PC-9 (cell line): ENCODE measurements at regions not wholly inside any gene's neighbourhood (a gene's known extent, or its start where the extent isn't known, plus 50 kb on each side); places are given as distances from the start of the nearest gene placed in this dataset.
A peak's percentile ranks its signal among the peaks of the same experiment; 100 is the strongest.

ENCODE experiments used
- BruUV-seq: library from RNA; stranded (reverse); fragments of 400-500 nt; replicated peaks from 2 replicates; lab custom pipeline; 2021; lab: Mats Ljungman, UMichigan
- CTCF ChIA-PET: fragments of 300-600 bp; sonication (Branson Sonifier 250); formaldehyde crosslinking; loops from one replicate; lab custom pipeline; 2022; ENCODE audit warnings: antibody characterized with exemption; lab: Charles Lee
- POLR2A ChIA-PET: fragments of 300-600 bp; sonication (Branson Sonifier 250); formaldehyde crosslinking; loops from one replicate; lab custom pipeline; 2022; ENCODE audit warnings: antibody characterized with exemption; ENCODE audit not compliant: unreplicated experiment; lab: Charles Lee
- DNase-seq, 2 experiments: peaks; one replicate each; pipeline versions ENCODE4 v3.0.0 to v3.0.0-alpha.2; 2015 to 2022; ENCODE audit warnings: mixed read lengths in 1 of 2
- H2AFZ ChIP-seq: fragments of 200-600 bp; sonication (generic); 2 replicates; pipeline ENCODE4 v1.8.1; 2017; ENCODE audit warnings: antibody characterized with exemption
- H3F3A ChIP-seq: fragments of 200-600 bp; sonication (generic); 2 replicates; pipeline ENCODE4 v1.8.1; 2017; ENCODE audit warnings: antibody characterized with exemption, mild to moderate bottlenecking, low read depth; ENCODE audit not compliant: insufficient read depth
- H3K27ac ChIP-seq: fragments of 200-600 bp; sonication (generic); 2 replicates; pipeline ENCODE4 v1.6.1; 2016; ENCODE audit warnings: mixed run types
- H3K27me3 ChIP-seq: fragments of 200-600 bp; sonication (generic); 2 replicates; pipeline ENCODE4 v1.6.1; 2016; ENCODE audit warnings: low read depth, mixed run types; ENCODE audit not compliant: insufficient read depth
- H3K36me3 ChIP-seq: fragments of 200-600 bp; sonication (generic); 2 replicates; pipeline ENCODE4 v1.6.1; 2016; ENCODE audit warnings: low read depth, mixed run types
- H3K4me1 ChIP-seq: fragments of 200-600 bp; sonication (generic); replicated peaks from 2 replicates; pipeline ENCODE4 v1.6.1; 2016; ENCODE audit warnings: mixed run types; ENCODE audit not compliant: insufficient read depth
- H3K4me2 ChIP-seq: fragments of 200-600 bp; sonication (generic); 2 replicates; pipeline ENCODE4 v1.6.1; 2017; ENCODE audit warnings: mixed run types
- H3K4me3 ChIP-seq: fragments of 200-600 bp; sonication (generic); 2 replicates; pipeline ENCODE4 v1.6.1; 2016; ENCODE audit warnings: mixed run types
- H3K79me2 ChIP-seq: fragments of 200-600 bp; sonication (generic); 2 replicates; pipeline ENCODE4 v1.6.1; 2017; ENCODE audit warnings: low read depth, mixed run types
- H3K9me2 ChIP-seq: fragments of 200-600 bp; sonication (generic); 2 replicates; pipeline ENCODE4 v1.8.1; 2017; ENCODE audit warnings: mild to moderate bottlenecking; ENCODE audit not compliant: insufficient read depth
- H3K9me3 ChIP-seq: fragments of 200-600 bp; sonication (generic); 2 replicates; pipeline ENCODE4 v1.8.1; 2016; ENCODE audit warnings: low read depth; ENCODE audit not compliant: insufficient read depth
- H4K20me1 ChIP-seq: fragments of 200-600 bp; sonication (generic); 2 replicates; pipeline ENCODE4 v1.8.1; 2017; ENCODE audit not compliant: insufficient read depth
- EZH2 ChIP-seq: fragments of 200-600 bp; sonication (generic); IDR thresholded peaks from 2 replicates; pipeline ENCODE4 v1.8.0; 2017; ENCODE audit warnings: antibody characterized with exemption, low read depth
- intact Hi-C: fragments of 100-400 bp; cut with micrococcal nuclease; formaldehyde crosslinking; loops from one replicate; pipeline ENCODE4 v1.10.0; 2022; ENCODE audit not compliant: unreplicated experiment
- TF ChIP-seq, protein P1 (sequence below): fragments of 200-600 bp; sonication (generic); conservative IDR thresholded peaks from 2 replicates; pipeline ENCODE4 v1.6.1; 2017; ENCODE audit warnings: mixed run types, antibody characterized with exemption, mild to moderate bottlenecking, moderate library complexity

DNA sequence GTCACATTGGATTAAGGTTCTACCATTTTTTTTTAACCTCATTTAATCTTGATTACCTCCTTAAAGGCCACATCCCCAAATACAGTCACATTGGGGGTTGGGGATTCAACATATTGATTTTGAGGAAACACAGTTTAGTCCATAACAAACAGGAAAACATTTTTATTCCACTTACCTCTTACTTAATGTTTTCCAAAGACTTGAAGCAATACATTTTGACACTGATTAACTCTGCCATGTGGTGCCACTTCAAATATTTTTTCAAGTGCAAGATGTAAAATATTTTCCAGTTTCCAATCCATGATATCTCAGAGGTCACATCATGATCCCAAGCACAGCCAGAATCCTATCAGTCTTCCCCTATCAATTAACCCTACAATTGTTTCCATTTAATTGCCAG lies 548.0 kb downstream of the CSNK1G3 start:
- Histone ChIP-seq H3K36me3 (no peaks in the 10 kb centered on the region), H3K4me3 (no peak overlapping the region), H2AFZ (no peak overlapping the region), H3K4me2 (no peak overlapping the region), H3K79me2 (no peaks in the 10 kb centered on the region), H3K27ac (no peak overlapping the region), H3K27me3 (no peaks in the 10 kb centered on the region), H3F3A (no peaks in the 10 kb centered on the region), H3K9me3 (no peaks in the 10 kb centered on the region), H4K20me1 (no peaks in the 10 kb centered on the region), H3K9me2 (no peaks in the 10 kb centered on the region), H3K4me1 (peaks cover 12% of the 10 kb centered on the region)
- intact Hi-C loops: no loop called here
- no peak for DNase-seq
- TF ChIP-seq, protein P1, sequence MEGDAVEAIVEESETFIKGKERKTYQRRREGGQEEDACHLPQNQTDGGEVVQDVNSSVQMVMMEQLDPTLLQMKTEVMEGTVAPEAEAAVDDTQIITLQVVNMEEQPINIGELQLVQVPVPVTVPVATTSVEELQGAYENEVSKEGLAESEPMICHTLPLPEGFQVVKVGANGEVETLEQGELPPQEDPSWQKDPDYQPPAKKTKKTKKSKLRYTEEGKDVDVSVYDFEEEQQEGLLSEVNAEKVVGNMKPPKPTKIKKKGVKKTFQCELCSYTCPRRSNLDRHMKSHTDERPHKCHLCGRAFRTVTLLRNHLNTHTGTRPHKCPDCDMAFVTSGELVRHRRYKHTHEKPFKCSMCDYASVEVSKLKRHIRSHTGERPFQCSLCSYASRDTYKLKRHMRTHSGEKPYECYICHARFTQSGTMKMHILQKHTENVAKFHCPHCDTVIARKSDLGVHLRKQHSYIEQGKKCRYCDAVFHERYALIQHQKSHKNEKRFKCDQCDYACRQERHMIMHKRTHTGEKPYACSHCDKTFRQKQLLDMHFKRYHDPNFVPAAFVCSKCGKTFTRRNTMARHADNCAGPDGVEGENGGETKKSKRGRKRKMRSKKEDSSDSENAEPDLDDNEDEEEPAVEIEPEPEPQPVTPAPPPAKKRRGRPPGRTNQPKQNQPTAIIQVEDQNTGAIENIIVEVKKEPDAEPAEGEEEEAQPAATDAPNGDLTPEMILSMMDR: no peak
- TF ChIP-seq EZH2: no peak
- CTCF ChIA-PET: no interaction called here
- POLR2A ChIA-PET: no interaction called here
- BruUV-seq: no TSS peak

DNA sequence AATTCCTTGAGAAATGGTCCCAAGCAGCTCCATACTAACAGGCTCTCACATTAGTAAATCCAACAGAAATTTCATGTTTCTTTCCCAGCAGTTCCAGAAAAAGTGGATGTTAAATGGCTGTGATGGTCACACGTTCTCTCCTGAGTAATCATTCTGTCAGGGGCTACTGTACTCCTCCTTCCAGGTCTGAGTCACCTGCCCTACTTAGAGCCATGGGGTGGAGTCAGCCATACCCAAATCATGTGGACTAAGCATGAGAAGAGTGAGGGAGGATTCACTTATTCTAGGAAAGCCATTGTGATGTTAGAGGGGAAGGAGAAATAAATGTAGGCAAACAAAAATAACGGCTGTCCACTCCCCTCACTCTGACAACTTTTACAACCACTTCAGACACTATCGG lies 547.2 kb downstream of the CSNK1G3 start:
- Histone ChIP-seq H3K9me3 (no peaks in the 10 kb centered on the region), H3K36me3 (no peaks in the 10 kb centered on the region), H3K27ac (no peak overlapping the region), H3F3A (no peaks in the 10 kb centered on the region), H3K4me3 (no peak overlapping the region), H3K4me1 (peaks cover 12% of the 10 kb centered on the region), H3K9me2 (no peaks in the 10 kb centered on the region), H3K4me2 (no peak overlapping the region), H3K27me3 (no peaks in the 10 kb centered on the region), H2AFZ (no peak overlapping the region), H3K79me2 (no peaks in the 10 kb centered on the region), H4K20me1 (no peaks in the 10 kb centered on the region)
- intact Hi-C loops: no loop called here
- no TSS peak for BruUV-seq
- no peak for DNase-seq
- CTCF ChIA-PET: no interaction called here
- POLR2A ChIA-PET: no interaction called here
- TF ChIP-seq, protein P1: no peak
- no peak for TF ChIP-seq EZH2

DNA sequence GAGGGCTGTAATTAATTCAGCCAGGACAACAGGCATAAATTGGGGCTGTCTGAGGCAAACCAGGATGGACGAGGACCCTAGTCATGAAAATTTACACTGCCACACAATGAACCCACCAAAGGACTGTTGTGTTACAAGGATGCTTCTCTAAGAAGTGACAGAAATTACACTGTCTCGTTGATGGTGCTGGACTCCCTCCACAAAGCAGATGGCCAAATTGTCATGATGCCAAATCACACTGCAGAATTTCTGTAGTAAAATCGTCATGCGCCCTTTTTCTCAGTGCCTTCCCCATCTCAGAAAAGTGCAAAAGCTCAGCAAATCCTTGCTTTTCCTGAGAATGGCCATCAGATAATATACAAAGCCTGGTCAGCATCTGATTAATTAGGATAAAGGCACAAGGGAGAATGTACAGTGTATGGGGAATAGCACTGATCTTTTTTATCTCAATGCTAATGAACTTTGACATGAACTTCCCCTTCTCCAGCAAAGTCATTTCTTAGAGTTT lies 545.8 kb downstream of the CSNK1G3 start:
- H3K79me2 ChIP-seq: no peaks in the 10 kb centered on the region
- no peaks in the 10 kb centered on the region for H4K20me1 ChIP-seq
- intact Hi-C loops: no loop called here
- H3K9me2 ChIP-seq: no peaks in the 10 kb centered on the region
- H3F3A ChIP-seq: no peaks in the 10 kb centered on the region
- ChIA-PET CTCF (no interaction called here), POLR2A (no interaction called here)
- no peak overlapping the region for H3K27ac ChIP-seq
- H3K4me2 ChIP-seq: peak overlapping the region; percentile 50; the same call in 1 of the 2 replicates
- H3K4me3 ChIP-seq: no peak overlapping the region
- TF ChIP-seq EZH2: no peak
- TF ChIP-seq, protein P1: no peak
- H3K4me1 ChIP-seq: peaks cover 12% of the 10 kb centered on the region
- BruUV-seq: no TSS peak
- H3K27me3 ChIP-seq: no peaks in the 10 kb centered on the region
- H3K9me3 ChIP-seq: no peaks in the 10 kb centered on the region
- DNase-seq: no peak
- H2AFZ ChIP-seq: no peak overlapping the region
- H3K36me3 ChIP-seq: no peaks in the 10 kb centered on the region
